Ovary (tissue), 7 donors: ENCODE measurements at regions not wholly inside any gene's neighbourhood (a gene's known extent, or its start where the extent isn't known, plus 50 kb on each side); places are given as distances from the start of the nearest gene placed in this dataset.

Experiments
- DNase-seq, 5 donors: peaks; one replicate each; pipeline ENCODE4 v3.0.0-alpha.2; 2019 to 2020
- H3K27ac ChIP-seq, 2 donors: fragments of 200-600 bp; one replicate each; pipeline versions ENCODE4 v1.5.1 to v1.8.0; 2019 to 2022
- H3K27me3 ChIP-seq: fragments of 200-600 bp; one replicate; pipeline ENCODE4 v1.8.0; 2022
- H3K36me3 ChIP-seq: fragments of 200-600 bp; sonication (generic); one replicate; pipeline ENCODE4 v1.5.1; 2019
- H3K4me1 ChIP-seq: one replicate; pipeline ENCODE4 v1.8.1; 2013; ENCODE audit warnings: mild to moderate bottlenecking, moderate library complexity; ENCODE audit not compliant: insufficient read depth
- H3K4me3 ChIP-seq: fragments of 200-600 bp; sonication (generic); one replicate; pipeline ENCODE4 v1.5.1; 2017
- H3K9me3 ChIP-seq, 2 donors: fragments of 200-600 bp in 1 of 2; sonication (generic) in 1 of 2; one replicate each; pipeline versions ENCODE4 v1.5.1 to v1.8.1; 2013 to 2019; ENCODE audit warnings: mild to moderate bottlenecking in 1 of 2, moderate library complexity in 1 of 2
- EP300 ChIP-seq: sonication (generic); formaldehyde crosslinking; IDR thresholded peaks from one replicate; pipeline ENCODE4 v1.6.1; 2017; ENCODE audit warnings: antibody characterized with exemption
- POLR2A ChIP-seq: fragments of 450-650 bp; IDR thresholded peaks from one replicate; pipeline ENCODE4 v1.6.1; 2017; ENCODE audit warnings: antibody characterized with exemption, mild to moderate bottlenecking, moderate library complexity
- WGBS, 3 donors: extraction: QIAGEN DNeasy Blood & Tissue Kit in 1 of 3; methylation state at CpG; one replicate each; pipeline versions ENCODE4 v1.1.5 to v1.1.7; 2013 to 2017; 5-methylcytosine and 5-hydroxymethylcytosine counted together
- intact Hi-C, 4 donors: fragments of 100-400 bp; cut with DNase I; formaldehyde crosslinking; loops; one replicate each; pipeline versions ENCODE4 v1.11.0 to v1.15.1; 2022 to 2023
- TF ChIP-seq, protein P1 (sequence below), 3 donors: fragments of 450-650 bp in 2 of 3; fragments of 200-600 bp in 1 of 3; IDR thresholded peaks; one replicate each; pipeline versions ENCODE4 v1.5.1 to v1.8.0; 2016 to 2022; ENCODE audit warnings: antibody characterized with exemption in 3 of 3, mild to moderate bottlenecking in 1 of 3
- donor health status: DM: no; HTN: no; CAD: no; lungs with moderate emphysema.
- donor health status: DM: no; HTN: no; CAD: no.
- donor health status: Bipolar disorder and iron deficiency.
- donor health status: DM: no; HTN: no; CAD: no.
- donor health status: DM: yes; HTN: yes; CAD: no.

GRCh38 chr4:182022909-182023308 lies 220.3 kb upstream of the TENM3 start:
- TF ChIP-seq, protein P1, sequence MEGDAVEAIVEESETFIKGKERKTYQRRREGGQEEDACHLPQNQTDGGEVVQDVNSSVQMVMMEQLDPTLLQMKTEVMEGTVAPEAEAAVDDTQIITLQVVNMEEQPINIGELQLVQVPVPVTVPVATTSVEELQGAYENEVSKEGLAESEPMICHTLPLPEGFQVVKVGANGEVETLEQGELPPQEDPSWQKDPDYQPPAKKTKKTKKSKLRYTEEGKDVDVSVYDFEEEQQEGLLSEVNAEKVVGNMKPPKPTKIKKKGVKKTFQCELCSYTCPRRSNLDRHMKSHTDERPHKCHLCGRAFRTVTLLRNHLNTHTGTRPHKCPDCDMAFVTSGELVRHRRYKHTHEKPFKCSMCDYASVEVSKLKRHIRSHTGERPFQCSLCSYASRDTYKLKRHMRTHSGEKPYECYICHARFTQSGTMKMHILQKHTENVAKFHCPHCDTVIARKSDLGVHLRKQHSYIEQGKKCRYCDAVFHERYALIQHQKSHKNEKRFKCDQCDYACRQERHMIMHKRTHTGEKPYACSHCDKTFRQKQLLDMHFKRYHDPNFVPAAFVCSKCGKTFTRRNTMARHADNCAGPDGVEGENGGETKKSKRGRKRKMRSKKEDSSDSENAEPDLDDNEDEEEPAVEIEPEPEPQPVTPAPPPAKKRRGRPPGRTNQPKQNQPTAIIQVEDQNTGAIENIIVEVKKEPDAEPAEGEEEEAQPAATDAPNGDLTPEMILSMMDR (IDR thresholded peaks at IDR 0.05) = no peak
- TF ChIP-seq EP300 = no peak
- no peak for TF ChIP-seq POLR2A

DNA sequence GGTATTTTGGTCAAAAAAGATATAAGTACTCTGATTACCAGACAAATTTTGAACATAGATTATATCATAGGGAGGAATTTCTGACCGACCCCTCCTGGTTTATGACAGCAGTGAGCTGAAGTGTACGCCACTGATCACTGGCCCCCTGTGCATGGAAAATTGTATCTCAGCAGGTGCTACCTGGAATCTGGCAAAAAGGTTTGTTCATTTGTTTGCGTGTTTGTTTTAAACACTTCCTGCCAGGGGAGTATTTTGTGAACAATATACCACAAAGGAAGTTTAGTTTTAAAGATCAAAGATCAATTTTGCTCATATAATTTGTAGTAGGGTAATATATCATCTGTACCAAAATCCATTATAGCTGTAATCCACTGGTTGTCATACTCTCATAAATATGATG lies 219.7 kb upstream of the TENM3 start:
- Histone ChIP-seq H3K27ac (no peak overlapping the region), H3K9me3 (no peaks in the 10 kb centered on the region), H3K4me3 (no peak overlapping the region), H3K4me1 (no peaks in the 10 kb centered on the region), H3K27me3 (no peaks in the 10 kb centered on the region), H3K36me3 (no peaks in the 10 kb centered on the region)
- intact Hi-C loops = no loop called here
- DNase-seq = no peak
- WGBS, 3 donors = 50 to 53% (median 51%) methylated on average over 3 of the region's 3 CpGs
- TF ChIP-seq, protein P1 (IDR thresholded peaks at IDR 0.05) = no peak
- TF ChIP-seq EP300 = no peak
- no peak for TF ChIP-seq POLR2A

More at GRCh38 chr4:182022909-182023308, 220.3 kb upstream of the TENM3 start:
- WGBS, 3 donors = 31 to 35% (median 33%) methylated on average over 5 of the region's 5 CpGs
- Histone ChIP-seq H3K27ac (no peak overlapping the region), H3K4me1 (no peaks in the 10 kb centered on the region), H3K27me3 (no peaks in the 10 kb centered on the region), H3K9me3 (no peaks in the 10 kb centered on the region), H3K36me3 (no peaks in the 10 kb centered on the region), H3K4me3 (no peak overlapping the region)
- intact Hi-C loops = no loop called here
- DNase-seq = no peak

DNA sequence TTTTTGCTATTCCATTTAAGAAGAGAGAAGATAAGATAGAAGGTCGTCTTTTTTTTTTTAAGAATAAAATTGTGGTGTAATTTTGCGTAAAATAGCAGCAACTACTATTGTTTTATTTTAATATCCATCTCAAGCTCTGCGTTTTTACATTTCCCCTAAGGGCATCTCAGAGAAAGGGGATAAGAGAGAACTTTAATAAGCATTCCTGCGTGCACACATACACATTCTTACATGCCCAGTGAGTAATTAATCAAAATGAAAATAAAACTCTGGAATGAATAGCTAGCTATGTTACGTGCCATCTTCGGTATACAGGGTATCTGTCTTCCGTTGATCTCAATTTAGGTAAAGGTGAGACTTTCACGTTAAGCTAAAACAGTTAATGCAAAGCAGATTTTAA lies 200.3 kb upstream of the TENM3 start:
- no peaks in the 10 kb centered on the region for H3K36me3 ChIP-seq
- intact Hi-C loops = no loop called here
- TF ChIP-seq POLR2A = no peak
- TF ChIP-seq, protein P1 (IDR thresholded peaks at IDR 0.05) = no peak
- no peak for TF ChIP-seq EP300
- H3K4me3 ChIP-seq = no peak overlapping the region
- no peak overlapping the region for H3K27ac ChIP-seq
- no peak for DNase-seq
- H3K9me3 ChIP-seq = no peaks in the 10 kb centered on the region
- H3K27me3 ChIP-seq = no peaks in the 10 kb centered on the region
- H3K4me1 ChIP-seq = no peaks in the 10 kb centered on the region
- WGBS, 3 donors = 54 to 62% (median 55%) methylated on average over 8 of the region's 8 CpGs

GRCh38 chr4:182048871-182049270 lies 194.3 kb upstream of the TENM3 start:
- Histone ChIP-seq H3K9me3 (no peaks in the 10 kb centered on the region), H3K4me3 (no peak overlapping the region), H3K4me1 (no peaks in the 10 kb centered on the region), H3K36me3 (no peaks in the 10 kb centered on the region), H3K27me3 (no peaks in the 10 kb centered on the region), H3K27ac (no peak overlapping the region)
- WGBS, 3 donors = 73 to 86% (median 81%) methylated on average over 1 of the region's 1 CpG
- TF ChIP-seq, protein P1 (IDR thresholded peaks at IDR 0.05) = no peak
- TF ChIP-seq POLR2A (no peak), EP300 (no peak)
- no peak for DNase-seq
- intact Hi-C loops = no loop called here

GRCh38 chr4:182056866-182057265 lies 186.3 kb upstream of the TENM3 start:
- H3K27ac ChIP-seq = no peak overlapping the region
- WGBS, 3 donors = 75 to 84% (median 76%) methylated on average over 6 of the region's 6 CpGs
- no peaks in the 10 kb centered on the region for H3K9me3 ChIP-seq
- no peak overlapping the region for H3K4me3 ChIP-seq
- intact Hi-C loops = no loop called here
- H3K36me3 ChIP-seq = no peaks in the 10 kb centered on the region
- H3K4me1 ChIP-seq = no peaks in the 10 kb centered on the region
- no peak for DNase-seq
- no peak for TF ChIP-seq EP300
- TF ChIP-seq, protein P1 (IDR thresholded peaks at IDR 0.05) = no peak
- no peak for TF ChIP-seq POLR2A
- no peaks in the 10 kb centered on the region for H3K27me3 ChIP-seq
